HEK293 (cell line): ENCODE measurements at regions not wholly inside any gene's neighbourhood (a gene's known extent, or its start where the extent isn't known, plus 50 kb on each side); places are given as distances from the start of the nearest gene placed in this dataset.
A peak's percentile ranks its signal among the peaks of the same experiment; 100 is the strongest.

ENCODE experiments used
- CTCF ChIA-PET: fragments of 350-600 bp; formaldehyde crosslinking; extraction: SDS; loops from one replicate; lab custom pipeline; 2021; ENCODE audit warnings: antibody characterized with exemption; lab: Yijun Ruan, JAX
- POLR2A ChIA-PET: fragments of 300-600 bp; formaldehyde crosslinking; extraction: SDS; loops from one replicate; lab custom pipeline; 2020; ENCODE audit warnings: antibody characterized with exemption, inconsistent platforms; lab: Yijun Ruan, JAX
- H3K27ac ChIP-seq: fragments of 200-500 bp; sonication (Bioruptor generic); 2 replicates; pipeline ENCODE4 v1.5.1; 2014; ENCODE audit warnings: low read depth, low read length, control low read depth, inconsistent platforms; ENCODE audit errors: extremely low read depth
- H3K36me3 ChIP-seq, 2 experiments: fragments of 200-500 bp in 1 of 2; sonication (Bioruptor generic) in 1 of 2; 1 replicate in 1 of 2; 2 replicates in 1 of 2; pipeline ENCODE4 v1.5.1; 2014 to 2017; ENCODE audit warnings: inconsistent platforms in 2 of 2, low read length in 2 of 2; ENCODE audit not compliant: control insufficient read depth in 2 of 2, insufficient read depth in 1 of 2
- H3K4me1 ChIP-seq: fragments of 200-500 bp; sonication (Bioruptor generic); 2 replicates; pipeline ENCODE4 v1.5.1; 2014; ENCODE audit warnings: mild to moderate bottlenecking, low read length, inconsistent platforms; ENCODE audit not compliant: control insufficient read depth, insufficient read depth
- H3K4me3 ChIP-seq: 2 replicates; pipeline ENCODE4 v1.5.1; 2011; ENCODE audit warnings: low read depth, mild to moderate bottlenecking, control low read depth, low read length, moderate library complexity
- H3K9me3 ChIP-seq: fragments of 200-500 bp; sonication (Bioruptor generic); 2 replicates; pipeline ENCODE4 v1.5.1; 2014; ENCODE audit warnings: low read depth, low read length, inconsistent platforms; ENCODE audit not compliant: control insufficient read depth, insufficient read depth
- GLIS1 ChIP-seq: fragments of 450-650 bp; formaldehyde crosslinking; IDR thresholded peaks from 2 replicates; pipeline ENCODE4 v1.5.1; 2016; ENCODE audit warnings: missing biosample characterization, missing genetic modification characterization
- OSR2 ChIP-seq: fragments of 450-650 bp; formaldehyde crosslinking; IDR thresholded peaks from 2 replicates; pipeline ENCODE4 v1.5.1; 2016; ENCODE audit warnings: missing biosample characterization, missing genetic modification characterization
- REPIN1 ChIP-seq: fragments of 450-650 bp; formaldehyde crosslinking; IDR thresholded peaks from 2 replicates; pipeline ENCODE4 v1.5.1; 2017; ENCODE audit warnings: missing biosample characterization, missing genetic modification characterization, low read depth
- ZBTB20 ChIP-seq: fragments of 450-650 bp; formaldehyde crosslinking; IDR thresholded peaks from 2 replicates; pipeline ENCODE4 v1.5.1; 2016; ENCODE audit warnings: missing biosample characterization, missing genetic modification characterization
- ZIC2 ChIP-seq: fragments of 450-650 bp; formaldehyde crosslinking; IDR thresholded peaks from 2 replicates; pipeline ENCODE4 v1.5.1; 2016; ENCODE audit warnings: missing biosample characterization, missing genetic modification characterization
- ZNF132 ChIP-seq: fragments of 450-650 bp; formaldehyde crosslinking; IDR thresholded peaks from 2 replicates; pipeline ENCODE4 v1.5.1; 2017; ENCODE audit warnings: missing biosample characterization, missing genetic modification characterization, borderline replicate concordance
- ZNF138 ChIP-seq: fragments of 450-650 bp; formaldehyde crosslinking; IDR thresholded peaks from 2 replicates; pipeline ENCODE4 v1.5.1; 2016; ENCODE audit warnings: missing biosample characterization, missing genetic modification characterization, borderline replicate concordance
- ZNF140 ChIP-seq: fragments of 450-650 bp; formaldehyde crosslinking; IDR thresholded peaks from 2 replicates; pipeline ENCODE4 v1.5.1; 2016; ENCODE audit warnings: missing biosample characterization, missing genetic modification characterization
- ZNF2 ChIP-seq: fragments of 450-650 bp; formaldehyde crosslinking; IDR thresholded peaks from 2 replicates; pipeline ENCODE4 v1.5.1; 2016; ENCODE audit warnings: missing biosample characterization, missing genetic modification characterization
- ZNF311 ChIP-seq: fragments of 450-650 bp; formaldehyde crosslinking; IDR thresholded peaks from 2 replicates; pipeline ENCODE4 v1.5.1; 2017; ENCODE audit warnings: missing biosample characterization, missing genetic modification characterization, borderline replicate concordance
- ZNF335 ChIP-seq: fragments of 450-650 bp; formaldehyde crosslinking; conservative IDR thresholded peaks from 2 replicates; pipeline ENCODE4 v1.5.1; 2016; ENCODE audit warnings: missing biosample characterization, missing genetic modification characterization
- ZNF354C ChIP-seq: fragments of 450-650 bp; formaldehyde crosslinking; IDR thresholded peaks from 2 replicates; pipeline ENCODE4 v1.5.1; 2016; ENCODE audit warnings: missing biosample characterization, missing genetic modification characterization, low read depth, borderline replicate concordance
- ZNF555 ChIP-seq: fragments of 450-650 bp; formaldehyde crosslinking; conservative IDR thresholded peaks from 2 replicates; pipeline ENCODE4 v1.5.1; 2017; ENCODE audit warnings: missing biosample characterization, mild to moderate bottlenecking, missing genetic modification characterization, inconsistent platforms
- ZNF571 ChIP-seq: fragments of 450-650 bp; formaldehyde crosslinking; IDR thresholded peaks from 2 replicates; pipeline ENCODE4 v1.5.0; 2017; ENCODE audit warnings: missing biosample characterization, missing genetic modification characterization
- ZNF600 ChIP-seq: fragments of 450-650 bp; formaldehyde crosslinking; IDR thresholded peaks from 2 replicates; pipeline ENCODE4 v1.5.1; 2016; ENCODE audit warnings: missing biosample characterization, missing genetic modification characterization
- ZNF654 ChIP-seq: fragments of 450-650 bp; formaldehyde crosslinking; IDR thresholded peaks from 2 replicates; pipeline ENCODE4 v1.5.1; 2016; ENCODE audit warnings: low read depth, missing biosample characterization, missing genetic modification characterization
- ZNF791 ChIP-seq: fragments of 450-650 bp; formaldehyde crosslinking; IDR thresholded peaks from 2 replicates; pipeline ENCODE4 v1.5.1; 2016; ENCODE audit warnings: missing biosample characterization, missing genetic modification characterization
- ZNF843 ChIP-seq: fragments of 450-650 bp; formaldehyde crosslinking; IDR thresholded peaks from 2 replicates; pipeline ENCODE4 v1.5.1; 2016; ENCODE audit warnings: missing biosample characterization, missing genetic modification characterization
- ZSCAN30 ChIP-seq: fragments of 450-650 bp; IDR thresholded peaks from 2 replicates; pipeline ENCODE4 v1.5.1; 2018; ENCODE audit warnings: missing biosample characterization, mild to moderate bottlenecking, missing genetic modification characterization, moderate library complexity
- ZXDB ChIP-seq: fragments of 450-650 bp; formaldehyde crosslinking; IDR thresholded peaks from 2 replicates; pipeline ENCODE4 v1.5.1; 2016; ENCODE audit warnings: missing biosample characterization, missing genetic modification characterization
- TF ChIP-seq, protein P1 (sequence below): fragments of 450-650 bp; formaldehyde crosslinking; IDR thresholded peaks from 2 replicates; pipeline ENCODE4 v1.5.1; 2017; ENCODE audit warnings: missing biosample characterization, missing genetic modification characterization
- TF ChIP-seq, protein P2 (sequence below): fragments of 450-650 bp; formaldehyde crosslinking; IDR thresholded peaks from 2 replicates; pipeline ENCODE4 v1.5.1; 2016; ENCODE audit warnings: missing biosample characterization, missing genetic modification characterization
- TF ChIP-seq, protein P3 (sequence below): fragments of 450-650 bp; formaldehyde crosslinking; IDR thresholded peaks from 2 replicates; pipeline ENCODE4 v1.5.1; 2016; ENCODE audit warnings: missing biosample characterization, missing genetic modification characterization, low read depth
- TF ChIP-seq, protein P4 (sequence below): fragments of 450-650 bp; formaldehyde crosslinking; IDR thresholded peaks from 2 replicates; pipeline ENCODE4 v1.5.1; 2016; ENCODE audit warnings: missing biosample characterization, missing genetic modification characterization
- TF ChIP-seq, protein P5 (sequence below): fragments of 450-650 bp; formaldehyde crosslinking; IDR thresholded peaks from 2 replicates; pipeline ENCODE4; 2016; ENCODE audit warnings: missing biosample characterization, missing genetic modification characterization
- TF ChIP-seq, protein P6 (sequence below): fragments of 450-650 bp; formaldehyde crosslinking; IDR thresholded peaks from 2 replicates; pipeline ENCODE4 v1.5.1; 2017; ENCODE audit warnings: missing biosample characterization, missing genetic modification characterization

DNA sequence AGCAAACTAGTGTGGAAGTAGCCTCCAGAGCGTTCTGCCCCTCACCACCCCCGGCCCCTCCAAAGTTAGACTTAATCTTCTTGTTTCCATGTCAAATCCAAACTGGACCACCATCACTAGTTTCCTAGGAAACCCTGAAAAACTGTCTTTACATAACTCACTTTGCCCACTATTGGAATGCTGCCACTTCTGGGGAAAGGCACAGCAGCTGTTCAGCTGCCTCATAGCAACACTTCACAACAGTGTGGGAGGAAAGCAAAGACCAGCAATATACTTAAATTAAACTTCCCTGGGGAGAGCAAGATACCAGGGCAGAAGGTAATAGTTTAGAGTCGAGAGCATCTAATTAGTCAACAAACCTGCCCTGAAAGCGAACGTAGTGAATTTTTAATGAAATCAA, 452.2 kb downstream of the KCNJ2 start (continued):
- TF ChIP-seq, protein P1, sequence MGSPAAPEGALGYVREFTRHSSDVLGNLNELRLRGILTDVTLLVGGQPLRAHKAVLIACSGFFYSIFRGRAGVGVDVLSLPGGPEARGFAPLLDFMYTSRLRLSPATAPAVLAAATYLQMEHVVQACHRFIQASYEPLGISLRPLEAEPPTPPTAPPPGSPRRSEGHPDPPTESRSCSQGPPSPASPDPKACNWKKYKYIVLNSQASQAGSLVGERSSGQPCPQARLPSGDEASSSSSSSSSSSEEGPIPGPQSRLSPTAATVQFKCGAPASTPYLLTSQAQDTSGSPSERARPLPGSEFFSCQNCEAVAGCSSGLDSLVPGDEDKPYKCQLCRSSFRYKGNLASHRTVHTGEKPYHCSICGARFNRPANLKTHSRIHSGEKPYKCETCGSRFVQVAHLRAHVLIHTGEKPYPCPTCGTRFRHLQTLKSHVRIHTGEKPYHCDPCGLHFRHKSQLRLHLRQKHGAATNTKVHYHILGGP (tag by site-specific recombination): no peak
- no peak for TF ChIP-seq ZNF132 (tag by site-specific recombination)
- TF ChIP-seq ZIC2: no peak
- TF ChIP-seq, protein P2, sequence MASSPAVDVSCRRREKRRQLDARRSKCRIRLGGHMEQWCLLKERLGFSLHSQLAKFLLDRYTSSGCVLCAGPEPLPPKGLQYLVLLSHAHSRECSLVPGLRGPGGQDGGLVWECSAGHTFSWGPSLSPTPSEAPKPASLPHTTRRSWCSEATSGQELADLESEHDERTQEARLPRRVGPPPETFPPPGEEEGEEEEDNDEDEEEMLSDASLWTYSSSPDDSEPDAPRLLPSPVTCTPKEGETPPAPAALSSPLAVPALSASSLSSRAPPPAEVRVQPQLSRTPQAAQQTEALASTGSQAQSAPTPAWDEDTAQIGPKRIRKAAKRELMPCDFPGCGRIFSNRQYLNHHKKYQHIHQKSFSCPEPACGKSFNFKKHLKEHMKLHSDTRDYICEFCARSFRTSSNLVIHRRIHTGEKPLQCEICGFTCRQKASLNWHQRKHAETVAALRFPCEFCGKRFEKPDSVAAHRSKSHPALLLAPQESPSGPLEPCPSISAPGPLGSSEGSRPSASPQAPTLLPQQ: no peak
- TF ChIP-seq ZNF843: no peak
- no peak for TF ChIP-seq ZNF138
- TF ChIP-seq, protein P3, sequence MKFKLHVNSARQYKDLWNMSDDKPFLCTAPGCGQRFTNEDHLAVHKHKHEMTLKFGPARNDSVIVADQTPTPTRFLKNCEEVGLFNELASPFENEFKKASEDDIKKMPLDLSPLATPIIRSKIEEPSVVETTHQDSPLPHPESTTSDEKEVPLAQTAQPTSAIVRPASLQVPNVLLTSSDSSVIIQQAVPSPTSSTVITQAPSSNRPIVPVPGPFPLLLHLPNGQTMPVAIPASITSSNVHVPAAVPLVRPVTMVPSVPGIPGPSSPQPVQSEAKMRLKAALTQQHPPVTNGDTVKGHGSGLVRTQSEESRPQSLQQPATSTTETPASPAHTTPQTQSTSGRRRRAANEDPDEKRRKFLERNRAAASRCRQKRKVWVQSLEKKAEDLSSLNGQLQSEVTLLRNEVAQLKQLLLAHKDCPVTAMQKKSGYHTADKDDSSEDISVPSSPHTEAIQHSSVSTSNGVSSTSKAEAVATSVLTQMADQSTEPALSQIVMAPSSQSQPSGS (tag by site-specific recombination): no peak
- TF ChIP-seq ZNF600: no peak

DNA sequence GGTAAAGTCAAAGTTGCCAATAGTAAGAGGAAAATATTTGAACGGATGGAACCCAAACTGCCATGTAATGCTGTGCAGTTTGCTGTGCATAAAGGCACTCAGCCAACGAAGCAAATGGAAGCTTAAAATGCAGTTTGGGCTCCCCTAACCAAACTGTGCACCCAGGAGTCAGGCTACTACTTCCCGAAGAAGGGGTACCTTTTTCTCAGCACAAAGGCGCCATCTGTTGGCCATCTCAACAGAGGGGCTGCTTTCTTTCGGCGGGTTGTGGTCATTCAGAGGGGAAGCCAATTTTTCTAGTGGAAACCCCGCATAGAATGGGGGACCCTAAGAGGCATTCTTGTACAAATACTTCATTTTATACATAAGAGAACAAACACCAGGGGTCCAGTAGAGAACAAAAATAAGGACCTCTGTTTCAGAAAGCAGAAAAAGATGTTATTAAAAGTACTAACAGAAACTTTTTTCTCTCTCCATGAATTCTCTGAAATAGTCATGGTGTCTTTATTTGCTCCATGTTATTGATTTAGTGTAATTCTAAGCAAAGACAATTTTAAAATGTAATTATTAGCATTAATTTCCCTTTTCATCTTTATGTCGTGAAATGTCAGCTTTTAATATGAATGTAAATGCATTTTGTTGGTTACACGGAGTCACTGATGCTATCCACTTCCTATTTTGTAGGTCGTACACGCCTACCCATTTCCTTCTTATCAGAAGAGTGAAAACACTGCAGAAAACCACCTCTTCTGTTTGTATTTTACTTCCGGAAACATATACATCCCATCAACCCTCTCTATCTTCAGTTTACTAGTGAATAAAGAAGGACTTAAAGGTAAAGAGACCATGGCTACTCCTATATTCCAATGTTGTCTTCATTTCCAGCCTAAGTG, 453.3 kb downstream of the KCNJ2 start:
- POLR2A ChIA-PET: no interaction called here
- Histone ChIP-seq H3K27ac (no peak overlapping the region), H3K9me3 (no peaks in the 10 kb centered on the region), H3K36me3 (no peaks in the 10 kb centered on the region), H3K4me3 (no peak overlapping the region), H3K4me1 (no peaks in the 10 kb centered on the region)
- CTCF ChIA-PET: interaction anchor here (0.5 to 2.1 kb wide), 25 partner anchors 9 to 1920 kb away, joined by 3 to 9 read pairs (median 3); no protein-coding TSS in a partner anchor
- TF ChIP-seq ZXDB (tag by site-specific recombination) (0 out of 2 replicates have a peak, but pooled peaks have one; percentile 25), ZNF555 (no peak), ZNF335 (no peak), ZNF140 (tag by site-specific recombination) (no peak), ZSCAN30 (tag by site-specific recombination) (peak; percentile 39; the same call in 1 of the 2 replicates), GLIS1 (tag by site-specific recombination) (no peak), ZNF354C (tag by site-specific recombination) (no peak), ZNF311 (no peak), ZBTB20 (tag by site-specific recombination) (peak; percentile 38; the same call in 1 of the 2 replicates), ZNF791 (tag by site-specific recombination) (no peak), OSR2 (tag by site-specific recombination) (0 out of 2 replicates have a peak, but pooled peaks have one; percentile 36), ZNF571 (no peak), ZNF2 (tag by site-specific recombination) (peak; percentile 68; the same call in 1 of the 2 replicates), ZNF654 (tag by site-specific recombination) (peak; percentile 80), REPIN1 (tag by site-specific recombination) (no peak)
- TF ChIP-seq, protein P4, sequence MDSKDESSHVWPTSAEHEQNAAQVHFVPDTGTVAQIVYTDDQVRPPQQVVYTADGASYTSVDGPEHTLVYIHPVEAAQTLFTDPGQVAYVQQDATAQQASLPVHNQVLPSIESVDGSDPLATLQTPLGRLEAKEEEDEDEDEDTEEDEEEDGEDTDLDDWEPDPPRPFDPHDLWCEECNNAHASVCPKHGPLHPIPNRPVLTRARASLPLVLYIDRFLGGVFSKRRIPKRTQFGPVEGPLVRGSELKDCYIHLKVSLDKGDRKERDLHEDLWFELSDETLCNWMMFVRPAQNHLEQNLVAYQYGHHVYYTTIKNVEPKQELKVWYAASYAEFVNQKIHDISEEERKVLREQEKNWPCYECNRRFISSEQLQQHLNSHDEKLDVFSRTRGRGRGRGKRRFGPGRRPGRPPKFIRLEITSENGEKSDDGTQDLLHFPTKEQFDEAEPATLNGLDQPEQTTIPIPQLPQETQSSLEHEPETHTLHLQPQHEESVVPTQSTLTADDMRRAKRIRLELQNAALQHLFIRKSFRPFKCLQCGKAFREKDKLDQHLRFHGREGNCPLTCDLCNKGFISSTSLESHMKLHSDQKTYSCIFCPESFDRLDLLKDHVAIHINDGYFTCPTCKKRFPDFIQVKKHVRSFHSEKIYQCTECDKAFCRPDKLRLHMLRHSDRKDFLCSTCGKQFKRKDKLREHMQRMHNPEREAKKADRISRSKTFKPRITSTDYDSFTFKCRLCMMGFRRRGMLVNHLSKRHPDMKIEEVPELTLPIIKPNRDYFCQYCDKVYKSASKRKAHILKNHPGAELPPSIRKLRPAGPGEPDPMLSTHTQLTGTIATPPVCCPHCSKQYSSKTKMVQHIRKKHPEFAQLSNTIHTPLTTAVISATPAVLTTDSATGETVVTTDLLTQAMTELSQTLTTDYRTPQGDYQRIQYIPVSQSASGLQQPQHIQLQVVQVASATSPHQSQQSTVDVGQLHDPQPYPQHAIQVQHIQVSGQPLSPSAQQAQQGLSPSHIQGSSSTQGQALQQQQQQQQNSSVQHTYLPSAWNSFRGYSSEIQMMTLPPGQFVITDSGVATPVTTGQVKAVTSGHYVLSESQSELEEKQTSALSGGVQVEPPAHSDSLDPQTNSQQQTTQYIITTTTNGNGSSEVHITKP (tag by site-specific recombination): peak; percentile 36; the same call in 1 of the 2 replicates
- TF ChIP-seq, protein P5, sequence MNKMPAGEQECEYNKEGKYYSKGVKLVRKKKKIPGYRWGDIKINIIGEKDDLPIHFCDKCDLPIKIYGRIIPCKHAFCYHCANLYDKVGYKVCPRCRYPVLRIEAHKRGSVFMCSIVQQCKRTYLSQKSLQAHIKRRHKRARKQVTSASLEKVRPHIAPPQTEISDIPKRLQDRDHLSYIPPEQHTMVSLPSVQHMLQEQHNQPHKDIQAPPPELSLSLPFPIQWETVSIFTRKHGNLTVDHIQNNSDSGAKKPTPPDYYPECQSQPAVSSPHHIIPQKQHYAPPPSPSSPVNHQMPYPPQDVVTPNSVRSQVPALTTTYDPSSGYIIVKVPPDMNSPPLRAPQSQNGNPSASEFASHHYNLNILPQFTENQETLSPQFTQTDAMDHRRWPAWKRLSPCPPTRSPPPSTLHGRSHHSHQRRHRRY: no peak
- TF ChIP-seq, protein P6, sequence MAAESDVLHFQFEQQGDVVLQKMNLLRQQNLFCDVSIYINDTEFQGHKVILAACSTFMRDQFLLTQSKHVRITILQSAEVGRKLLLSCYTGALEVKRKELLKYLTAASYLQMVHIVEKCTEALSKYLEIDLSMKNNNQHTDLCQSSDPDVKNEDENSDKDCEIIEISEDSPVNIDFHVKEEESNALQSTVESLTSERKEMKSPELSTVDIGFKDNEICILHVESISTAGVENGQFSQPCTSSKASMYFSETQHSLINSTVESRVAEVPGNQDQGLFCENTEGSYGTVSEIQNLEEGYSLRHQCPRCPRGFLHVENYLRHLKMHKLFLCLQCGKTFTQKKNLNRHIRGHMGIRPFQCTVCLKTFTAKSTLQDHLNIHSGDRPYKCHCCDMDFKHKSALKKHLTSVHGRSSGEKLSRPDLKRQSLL (tag by site-specific recombination): no peak
